CD8-positive, alpha-beta memory T cell (primary cell): ENCODE measurements at regions not wholly inside any gene's neighbourhood (a gene's known extent, or its start where the extent isn't known, plus 50 kb on each side); places are given as distances from the start of the nearest gene placed in this dataset.
"Not testable (repeated sequence)": the region's sequence is repeated elsewhere in the genome, so short reads cannot be mapped to it uniquely, and the experiment has no call there.

ENCODE experiments used
- CTCF ChIA-PET: fragments of 350-600 bp; sonication (Branson Sonifier 250); formaldehyde crosslinking; loops from one replicate; lab custom pipeline; 2021; ENCODE audit warnings: antibody characterized with exemption; lab: Charles Lee
- POLR2A ChIA-PET: fragments of 350-600 bp; sonication (Branson Sonifier 250); formaldehyde crosslinking; loops from one replicate; lab custom pipeline; 2021; ENCODE audit warnings: antibody characterized with exemption; lab: Charles Lee
- DNase-seq, 5 donors: peaks; one replicate each; pipeline versions ENCODE4 v3.0.0 to v3.0.0-alpha.2; 2020 to 2022; ENCODE audit warnings: mixed read lengths in 1 of 5
- H3K27ac ChIP-seq: one replicate; pipeline ENCODE4 v1.7.0; 2013; ENCODE audit warnings: low read depth, mild to moderate bottlenecking, low read length, moderate library complexity
- H3K27me3 ChIP-seq: 2 replicates; pipeline ENCODE4 v1.7.0; 2013; ENCODE audit warnings: low read length, mild to moderate bottlenecking; ENCODE audit not compliant: insufficient read depth, poor library complexity, severe bottlenecking
- H3K36me3 ChIP-seq: 2 replicates; pipeline ENCODE4 v1.7.0; 2013; ENCODE audit warnings: mild to moderate bottlenecking, low read length, moderate library complexity; ENCODE audit not compliant: insufficient read depth
- H3K4me1 ChIP-seq: 2 replicates; pipeline ENCODE4 v1.7.0; 2013; ENCODE audit warnings: mild to moderate bottlenecking, low read length, moderate library complexity; ENCODE audit not compliant: insufficient read depth
- H3K4me3 ChIP-seq: 2 replicates; pipeline ENCODE4 v1.7.0; 2013; ENCODE audit warnings: mild to moderate bottlenecking, low read length
- H3K9me3 ChIP-seq: 2 replicates; pipeline ENCODE4 v1.7.0; 2013; ENCODE audit warnings: mild to moderate bottlenecking, low read length
- H3K27ac Mint-ChIP-seq, 8 donors: one replicate each; pipeline ENCODE4 v1.8.0; 2020 to 2021; ENCODE audit warnings: mixed read lengths in 8 of 8, mild to moderate bottlenecking in 6 of 8, inconsistent platforms in 3 of 8, moderate library complexity in 3 of 8
- H3K27me3 Mint-ChIP-seq, 2 donors: one replicate each; pipeline ENCODE4 v1.8.0; 2020 to 2021; ENCODE audit warnings: mixed read lengths in 2 of 2, mild to moderate bottlenecking in 1 of 2, moderate library complexity in 1 of 2
- H3K36me3 Mint-ChIP-seq, 3 donors: one replicate each; pipeline ENCODE4 v1.8.0; 2020 to 2021; ENCODE audit warnings: mixed read lengths in 3 of 3, inconsistent platforms in 1 of 3, mild to moderate bottlenecking in 1 of 3
- H3K4me1 Mint-ChIP-seq, 3 donors: one replicate each; pipeline ENCODE4 v1.8.0; 2020 to 2021; ENCODE audit warnings: mixed read lengths in 3 of 3, inconsistent platforms in 1 of 3, mild to moderate bottlenecking in 1 of 3
- H3K4me3 Mint-ChIP-seq, 7 donors: one replicate each; pipeline ENCODE4 v1.8.0; 2020 to 2021; ENCODE audit warnings: mixed read lengths in 7 of 7, mild to moderate bottlenecking in 6 of 7, moderate library complexity in 4 of 7, inconsistent platforms in 2 of 7
- H3K9me3 Mint-ChIP-seq, 5 donors: one replicate each; pipeline ENCODE4 v1.8.0; 2020 to 2022; ENCODE audit warnings: mixed read lengths in 5 of 5, mild to moderate bottlenecking in 3 of 5, moderate library complexity in 2 of 5, inconsistent platforms in 1 of 5

GRCh38 chr7:65504504-65505319 is 131.1 kb downstream of the ZNF92 start:
- H3K4me1 Mint-ChIP-seq, H3K36me3 ChIP-seq, H3K4me3 Mint-ChIP-seq, H3K9me3 ChIP-seq, H3K9me3 Mint-ChIP-seq, DNase-seq, H3K27me3 Mint-ChIP-seq, H3K36me3 Mint-ChIP-seq, H3K27me3 ChIP-seq, H3K4me3 ChIP-seq, CTCF ChIA-PET, POLR2A ChIA-PET, H3K4me1 ChIP-seq, H3K27ac Mint-ChIP-seq, H3K27ac ChIP-seq: not testable (repeated sequence)

GRCh38 chr7:65505320-65505633 is 131.6 kb downstream of the ZNF92 start:
- H3K36me3 ChIP-seq, H3K9me3 ChIP-seq, H3K36me3 Mint-ChIP-seq, H3K4me3 Mint-ChIP-seq, H3K4me3 ChIP-seq, H3K27ac ChIP-seq, H3K27me3 ChIP-seq, H3K4me1 Mint-ChIP-seq, POLR2A ChIA-PET, H3K27me3 Mint-ChIP-seq, H3K4me1 ChIP-seq, CTCF ChIA-PET, DNase-seq, H3K9me3 Mint-ChIP-seq, H3K27ac Mint-ChIP-seq: not testable (repeated sequence)

- POLR2A ChIA-PET = interaction anchor here (0.7 to 1.3 kb wide), 4 partner anchors 8 to 135 kb away, joined by 5 to 21 read pairs (median 6); partner anchors contain the start of gene ZNF92
- H3K27me3 ChIP-seq, H3K4me3 ChIP-seq, H3K27ac Mint-ChIP-seq, CTCF ChIA-PET, H3K9me3 Mint-ChIP-seq, H3K36me3 ChIP-seq, H3K36me3 Mint-ChIP-seq, H3K27ac ChIP-seq, H3K4me1 ChIP-seq, H3K4me1 Mint-ChIP-seq, H3K9me3 ChIP-seq: not testable (repeated sequence)
- Mint-ChIP-seq H3K27me3 (peaks cover 18 to 21% of the 10 kb centered on the region in 2 donors), H3K4me3 (peak overlapping the region; percentile 42 to 83 (median 80))
- peak in 3 of 5 donors; percentile 4 to 43 (median 16) for DNase-seq
Measured at GRCh38 chr7:65508581-65509367, 135.1 kb downstream of the ZNF92 start.

- no peaks in the 10 kb centered on the region for H3K9me3 ChIP-seq
- H3K27ac ChIP-seq = no peak overlapping the region
- peaks cover 5 to 7% (median 7%) of the 10 kb centered on the region in 3 donors for H3K4me1 Mint-ChIP-seq
- peaks cover 6% of the 10 kb centered on the region for H3K27me3 ChIP-seq
- peak overlapping the region in 4 of 8 donors; percentile 3 to 43 (median 12) for H3K27ac Mint-ChIP-seq
- peaks cover 21 to 24% of the 10 kb centered on the region in 2 donors for H3K27me3 Mint-ChIP-seq
- H3K4me1 ChIP-seq = peaks cover 5% of the 10 kb centered on the region
- peaks cover 0 to 4% (median 0%) of the 10 kb centered on the region in 5 donors for H3K9me3 Mint-ChIP-seq
- no peaks in the 10 kb centered on the region for H3K36me3 ChIP-seq
- peak overlapping the region; percentile 63 to 83 (median 80) for H3K4me3 Mint-ChIP-seq
- DNase-seq = peak in 4 of 5 donors; percentile 2 to 51 (median 26)
- no peaks in the 10 kb centered on the region for H3K36me3 Mint-ChIP-seq
- H3K4me3 ChIP-seq = peak overlapping the region; percentile 32
- CTCF ChIA-PET = no interaction called here
- POLR2A ChIA-PET = interaction anchor here (0.5 to 1.3 kb wide), 4 partner anchors 112 to 189 kb away, joined by 5 to 21 read pairs (median 6); partner anchors contain the start of gene ZNF92
Measured at GRCh38 chr7:65509368-65510186, 135.9 kb downstream of the ZNF92 start.

- not testable (repeated sequence) for H3K9me3 Mint-ChIP-seq, H3K4me3 ChIP-seq
Measured at GRCh38 chr7:65510187-65510538, 136.5 kb downstream of the ZNF92 start.

GRCh38 chr7:65519751-65520150 is 146.1 kb downstream of the ZNF92 start:
- not testable (repeated sequence) for H3K4me1 Mint-ChIP-seq, H3K9me3 ChIP-seq

More at GRCh38 chr7:65510187-65510538, 136.5 kb downstream of the ZNF92 start:
- H3K36me3 ChIP-seq, H3K27ac ChIP-seq, H3K36me3 Mint-ChIP-seq, H3K4me1 Mint-ChIP-seq, H3K9me3 ChIP-seq, CTCF ChIA-PET, POLR2A ChIA-PET, H3K4me1 ChIP-seq, H3K27me3 ChIP-seq: not testable (repeated sequence)
- Mint-ChIP-seq H3K4me3 (peak overlapping the region; percentile 63 to 83 (median 80)), H3K27ac (peak overlapping the region in 3 of 8 donors; percentile 5 to 43 (median 19)), H3K27me3 (peaks cover 24 to 26% of the 10 kb centered on the region in 2 donors)
- peak in 2 of 5 donors; percentile 1 to 2 for DNase-seq

GRCh38 chr7:65545465-65546161 is 172.0 kb downstream of the ZNF92 start:
- H3K36me3 Mint-ChIP-seq, H3K27me3 ChIP-seq, H3K9me3 ChIP-seq, H3K36me3 ChIP-seq, H3K4me1 ChIP-seq, POLR2A ChIA-PET, H3K27ac ChIP-seq, H3K27me3 Mint-ChIP-seq, H3K4me1 Mint-ChIP-seq, CTCF ChIA-PET, H3K4me3 Mint-ChIP-seq, H3K27ac Mint-ChIP-seq, H3K4me3 ChIP-seq, H3K9me3 Mint-ChIP-seq, DNase-seq: not testable (repeated sequence)

More at GRCh38 chr7:65519751-65520150, 146.1 kb downstream of the ZNF92 start:
- CTCF ChIA-PET, H3K27me3 ChIP-seq, H3K4me3 Mint-ChIP-seq, H3K36me3 ChIP-seq, H3K27me3 Mint-ChIP-seq, H3K27ac ChIP-seq, POLR2A ChIA-PET, H3K36me3 Mint-ChIP-seq, H3K4me1 ChIP-seq, H3K4me3 ChIP-seq, H3K9me3 Mint-ChIP-seq, DNase-seq, H3K27ac Mint-ChIP-seq: not testable (repeated sequence)
